WTC11 (cell line): ENCODE measurements at regions not wholly inside any gene's neighbourhood (a gene's known extent, or its start where the extent isn't known, plus 50 kb on each side); places are given as distances from the start of the nearest gene placed in this dataset.

ENCODE experiments used
- ATAC-seq: fragments of 200-7000 bp; cut with Tn5 transposase; 2 replicates; pipeline ENCODE4 v1.10.0; 2021; ENCODE audit warnings: mild to moderate bottlenecking, moderate library complexity
- CTCF ChIA-PET: fragments of 300-600 bp; sonication (Branson Sonifier 250); formaldehyde crosslinking; loops from one replicate; lab custom pipeline; 2021; ENCODE audit warnings: antibody characterized with exemption; lab: Charles Lee
- POLR2A ChIA-PET: fragments of 350-600 bp; sonication (Branson Sonifier 250); formaldehyde crosslinking; loops from one replicate; lab custom pipeline; 2021; ENCODE audit warnings: antibody characterized with exemption; lab: Charles Lee
- DNase-seq: peaks from one replicate; pipeline ENCODE4 v3.0.0; 2021; ENCODE audit warnings: low spot score
- H3K27ac Mint-ChIP-seq: 2 replicates; pipeline ENCODE4 v1.8.0; 2021; ENCODE audit warnings: mixed read lengths
- H3K27me3 Mint-ChIP-seq: 2 replicates; pipeline ENCODE4 v1.8.0; 2021; ENCODE audit warnings: low read depth, mild to moderate bottlenecking, moderate library complexity, mixed read lengths
- H3K36me3 Mint-ChIP-seq: 2 replicates; pipeline ENCODE4 v1.8.0; 2021; ENCODE audit warnings: mixed read lengths
- H3K4me1 Mint-ChIP-seq: 2 replicates; pipeline ENCODE4 v1.8.0; 2022; ENCODE audit warnings: mixed read lengths
- H3K4me3 Mint-ChIP-seq: 2 replicates; pipeline ENCODE4 v1.8.0; 2021; ENCODE audit warnings: mild to moderate bottlenecking, moderate library complexity, mixed read lengths
- H3K9me3 Mint-ChIP-seq: 2 replicates; pipeline ENCODE4 v1.8.0; 2021; ENCODE audit warnings: mixed read lengths
- AR ChIP-seq: fragments of 250-450 bp; sonication (Bioruptor Pico); IDR thresholded peaks from 2 replicates; pipeline ENCODE4 v1.9.0; 2021; ENCODE audit warnings: mild to moderate bottlenecking
- ATF3 ChIP-seq: sonication (generic); formaldehyde crosslinking; conservative IDR thresholded peaks from 2 replicates; pipeline ENCODE4 v1.8.1; 2022; ENCODE audit warnings: mild to moderate bottlenecking, missing genetic modification reagents
- E2F4 ChIP-seq: sonication (generic); formaldehyde crosslinking; IDR thresholded peaks from 2 replicates; pipeline ENCODE4 v1.8.1; 2022; ENCODE audit warnings: low read depth, mild to moderate bottlenecking, moderate library complexity, missing genetic modification reagents, borderline replicate concordance
- FOXK1 ChIP-seq: sonication (generic); formaldehyde crosslinking; IDR thresholded peaks from 2 replicates; pipeline ENCODE4 v1.8.0; 2022; ENCODE audit warnings: mild to moderate bottlenecking, moderate library complexity, missing genetic modification reagents
- HMGXB4 ChIP-seq: sonication (generic); formaldehyde crosslinking; IDR thresholded peaks from 2 replicates; pipeline ENCODE4 v1.8.1; 2023; ENCODE audit warnings: mild to moderate bottlenecking, moderate library complexity, missing genetic modification reagents
- IRF1 ChIP-seq: sonication (generic); formaldehyde crosslinking; IDR thresholded peaks from 2 replicates; pipeline ENCODE4 v1.8.0; 2023; ENCODE audit warnings: missing genetic modification reagents
- MAX ChIP-seq: sonication (generic); formaldehyde crosslinking; IDR thresholded peaks from 2 replicates; pipeline ENCODE4 v1.8.0; 2022; ENCODE audit warnings: mild to moderate bottlenecking, missing genetic modification reagents
- NR1H2 ChIP-seq: sonication (generic); formaldehyde crosslinking; IDR thresholded peaks from 2 replicates; pipeline ENCODE4 v1.9.0; 2021; ENCODE audit warnings: mild to moderate bottlenecking, moderate library complexity, missing genetic modification reagents
- TEAD4 ChIP-seq: sonication (generic); formaldehyde crosslinking; IDR thresholded peaks from 2 replicates; pipeline ENCODE4 v1.8.0; 2022; ENCODE audit warnings: mild to moderate bottlenecking, missing genetic modification reagents
- ZNF317 ChIP-seq: sonication (generic); formaldehyde crosslinking; IDR thresholded peaks from 2 replicates; pipeline ENCODE4 v1.8.1; 2023; ENCODE audit warnings: low read depth, mild to moderate bottlenecking, moderate library complexity, missing genetic modification reagents, borderline replicate concordance
- ZNF396 ChIP-seq: fragments of 250-450 bp; sonication (Bioruptor Pico); IDR thresholded peaks from 2 replicates; pipeline ENCODE4 v1.8.0; 2021; ENCODE audit warnings: mild to moderate bottlenecking, moderate library complexity, borderline replicate concordance
- ZNF423 ChIP-seq: fragments of 250-450 bp; sonication (Bioruptor Pico); IDR thresholded peaks from 2 replicates; pipeline ENCODE4 v2.1.2; 2022; ENCODE audit warnings: mild to moderate bottlenecking, moderate library complexity

GRCh38 chr6:2556761-2557160 is 194.0 kb downstream of the MYLK4 start (continued):
- TF ChIP-seq FOXK1 (CRISPR knock-in tag) (no peak), TEAD4 (no peak), AR (CRISPR knock-in tag) (no peak), MAX (CRISPR knock-in tag) (no peak), IRF1 (CRISPR knock-in tag) (no peak)
- TF ChIP-seq, all 79 proteins: peak for 0

GRCh38 chr6:2554651-2555260 is 196.0 kb downstream of the MYLK4 start:
- no peaks in the 10 kb centered on the region for H3K9me3 Mint-ChIP-seq
- DNase-seq (no peak), ATAC-seq (no peak)
- H3K27me3 Mint-ChIP-seq: no peaks in the 10 kb centered on the region; the same call in 1 of the 2 replicates
- no peaks in the 10 kb centered on the region for H3K36me3 Mint-ChIP-seq
- CTCF ChIA-PET: interaction anchor here (0.7 kb wide), 1 partner anchor 127 kb away, joined by 3 read pairs; no protein-coding TSS in a partner anchor
- POLR2A ChIA-PET: interaction anchor here (0.6 kb wide), 1 partner anchor 1052 kb away, joined by 7 read pairs; no protein-coding TSS in a partner anchor
- TF ChIP-seq ZNF423 (CRISPR knock-in tag) (no peak), E2F4 (CRISPR knock-in tag) (no peak), ZNF317 (CRISPR knock-in tag) (no peak), NR1H2 (CRISPR knock-in tag) (no peak), HMGXB4 (CRISPR knock-in tag) (no peak), TEAD4 (no peak), ATF3 (CRISPR knock-in tag) (no peak)
- TF ChIP-seq, all 79 proteins: peak for 0
- no peak overlapping the region for H3K4me3 Mint-ChIP-seq
- no peak overlapping the region for H3K27ac Mint-ChIP-seq
- H3K4me1 Mint-ChIP-seq: peaks cover 9% of the 10 kb centered on the region

- ATAC-seq (no peak), DNase-seq (no peak)
- ChIA-PET CTCF (no interaction called here), POLR2A (no interaction called here)
- Mint-ChIP-seq H3K4me3 (no peak overlapping the region), H3K9me3 (peaks cover 15% of the 10 kb centered on the region), H3K27me3 (no peaks in the 10 kb centered on the region), H3K36me3 (peaks cover 4% of the 10 kb centered on the region), H3K27ac (no peak overlapping the region), H3K4me1 (no peaks in the 10 kb centered on the region)
- no peak for TF ChIP-seq ZNF396 (CRISPR knock-in tag)
Observed at GRCh38 chr6:2552526-2553154, 198.1 kb downstream of the MYLK4 start.
